KMS-11 (cell line): ENCODE measurements at regions not wholly inside any gene's neighbourhood (a gene's known extent, or its start where the extent isn't known, plus 50 kb on each side); places are given as distances from the start of the nearest gene placed in this dataset.

Experiments used
- H2AFZ ChIP-seq: fragments of 200-600 bp; sonication (generic); 2 replicates; pipeline ENCODE4 v1.6.1; 2016; ENCODE audit warnings: antibody characterized with exemption, mixed run types, low read depth
- H3K27ac ChIP-seq: fragments of 200-600 bp; sonication (generic); 2 replicates; pipeline ENCODE4 v1.6.1; 2016; ENCODE audit warnings: mild to moderate bottlenecking, mixed run types
- H3K27me3 ChIP-seq: fragments of 200-600 bp; sonication (generic); 2 replicates; pipeline ENCODE4 v1.6.1; 2017; ENCODE audit warnings: mild to moderate bottlenecking, low read depth, mixed run types, moderate library complexity; ENCODE audit not compliant: insufficient read depth
- H3K36me3 ChIP-seq: fragments of 200-600 bp; sonication (generic); 2 replicates; pipeline ENCODE4 v1.6.1; 2017; ENCODE audit warnings: mild to moderate bottlenecking, mixed run types; ENCODE audit not compliant: insufficient read depth
- H3K4me1 ChIP-seq: fragments of 200-600 bp; sonication (generic); 2 replicates; pipeline ENCODE4 v1.6.1; 2016; ENCODE audit warnings: mild to moderate bottlenecking, low read depth, mixed run types; ENCODE audit not compliant: poor library complexity, severe bottlenecking
- H3K4me2 ChIP-seq: fragments of 200-600 bp; sonication (generic); 2 replicates; pipeline ENCODE4 v1.7.0; 2016; ENCODE audit warnings: mild to moderate bottlenecking, mixed run types
- H3K4me3 ChIP-seq: fragments of 200-600 bp; sonication (generic); IDR thresholded peaks from 2 replicates; pipeline ENCODE4 v1.6.1; 2017; ENCODE audit warnings: low read depth, low read length, mixed read lengths; ENCODE audit not compliant: insufficient read depth
- H3K79me2 ChIP-seq: fragments of 200-600 bp; sonication (generic); 2 replicates; pipeline ENCODE4 v1.6.1; 2016; ENCODE audit warnings: low read depth, mixed run types; ENCODE audit not compliant: insufficient read depth
- H3K9ac ChIP-seq: fragments of 200-600 bp; sonication (generic); 2 replicates; pipeline ENCODE4 v1.6.1; 2016; ENCODE audit warnings: mild to moderate bottlenecking, mixed run types
- H4K20me1 ChIP-seq: fragments of 200-600 bp; sonication (generic); 2 replicates; pipeline ENCODE4 v1.6.1; 2016; ENCODE audit warnings: mild to moderate bottlenecking, mixed run types; ENCODE audit not compliant: insufficient read depth
- TF ChIP-seq, protein P1 (sequence below): fragments of 200-600 bp; sonication (generic); conservative IDR thresholded peaks from 2 replicates; pipeline ENCODE4 v1.6.1; 2017; ENCODE audit warnings: low read depth, mild to moderate bottlenecking, antibody characterized with exemption, low read length, moderate library complexity, mixed read lengths

- Histone ChIP-seq H3K27ac (no peak overlapping the region), H4K20me1 (no peaks in the 10 kb centered on the region), H3K9ac (no peak overlapping the region), H3K4me1 (no peaks in the 10 kb centered on the region), H3K4me2 (no peak overlapping the region), H3K79me2 (no peaks in the 10 kb centered on the region), H3K27me3 (no peaks in the 10 kb centered on the region), H2AFZ (no peak overlapping the region), H3K36me3 (no peaks in the 10 kb centered on the region), H3K4me3 (no peak overlapping the region)
- TF ChIP-seq, protein P1, sequence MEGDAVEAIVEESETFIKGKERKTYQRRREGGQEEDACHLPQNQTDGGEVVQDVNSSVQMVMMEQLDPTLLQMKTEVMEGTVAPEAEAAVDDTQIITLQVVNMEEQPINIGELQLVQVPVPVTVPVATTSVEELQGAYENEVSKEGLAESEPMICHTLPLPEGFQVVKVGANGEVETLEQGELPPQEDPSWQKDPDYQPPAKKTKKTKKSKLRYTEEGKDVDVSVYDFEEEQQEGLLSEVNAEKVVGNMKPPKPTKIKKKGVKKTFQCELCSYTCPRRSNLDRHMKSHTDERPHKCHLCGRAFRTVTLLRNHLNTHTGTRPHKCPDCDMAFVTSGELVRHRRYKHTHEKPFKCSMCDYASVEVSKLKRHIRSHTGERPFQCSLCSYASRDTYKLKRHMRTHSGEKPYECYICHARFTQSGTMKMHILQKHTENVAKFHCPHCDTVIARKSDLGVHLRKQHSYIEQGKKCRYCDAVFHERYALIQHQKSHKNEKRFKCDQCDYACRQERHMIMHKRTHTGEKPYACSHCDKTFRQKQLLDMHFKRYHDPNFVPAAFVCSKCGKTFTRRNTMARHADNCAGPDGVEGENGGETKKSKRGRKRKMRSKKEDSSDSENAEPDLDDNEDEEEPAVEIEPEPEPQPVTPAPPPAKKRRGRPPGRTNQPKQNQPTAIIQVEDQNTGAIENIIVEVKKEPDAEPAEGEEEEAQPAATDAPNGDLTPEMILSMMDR: no peak
These were observed 432.0 kb upstream of the TGFBR2 start for GRCh38 chr3:30174357-30174756.

DNA sequence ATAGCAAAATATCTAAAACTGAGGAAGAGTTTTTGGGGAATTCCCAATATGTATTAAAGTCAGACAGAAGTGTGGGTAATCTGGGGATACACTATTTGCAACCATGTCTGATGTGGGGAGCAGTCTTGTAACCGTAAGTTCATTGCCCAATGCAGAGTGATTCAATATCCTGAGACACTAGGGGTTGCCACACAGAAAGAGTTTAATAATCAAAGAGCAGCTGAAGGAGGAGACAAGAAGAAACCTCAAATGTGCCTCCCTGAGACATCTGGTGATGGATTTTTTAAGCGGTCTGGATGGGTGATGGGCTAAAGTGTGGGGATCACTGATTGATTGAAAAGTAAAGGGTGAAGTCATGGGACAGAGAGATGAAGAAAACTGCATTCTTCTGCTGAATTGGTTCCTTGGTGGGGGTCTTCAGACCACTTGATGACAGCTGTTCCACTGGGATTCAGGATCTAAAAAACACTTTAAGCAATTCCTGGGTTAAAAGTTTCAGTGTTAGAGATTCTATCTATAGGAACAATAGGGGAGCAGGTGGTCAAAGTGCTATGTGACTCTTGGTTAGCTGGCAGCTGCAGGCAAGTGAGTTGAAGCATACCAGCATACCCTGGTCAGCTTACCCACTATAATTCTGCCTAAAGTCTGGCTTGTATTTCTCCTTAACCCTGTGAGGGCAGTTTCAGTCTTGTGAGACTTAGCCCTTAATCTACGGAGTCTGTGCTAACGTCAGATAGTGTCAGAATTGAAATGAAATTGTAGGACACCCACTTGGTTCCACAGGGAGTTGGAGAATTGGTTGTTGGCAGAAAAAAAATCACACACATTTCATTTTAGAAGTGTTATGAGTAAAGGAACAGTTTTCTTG is 425.9 kb upstream of the TGFBR2 start:
- H3K79me2 ChIP-seq: no peaks in the 10 kb centered on the region
- no peaks in the 10 kb centered on the region for H3K4me1 ChIP-seq
- H3K9ac ChIP-seq: no peak overlapping the region
- H2AFZ ChIP-seq: no peak overlapping the region
- H3K4me3 ChIP-seq: no peak overlapping the region
- H3K4me2 ChIP-seq: no peak overlapping the region
- H4K20me1 ChIP-seq: no peaks in the 10 kb centered on the region
- TF ChIP-seq, protein P1: no peak
- H3K27ac ChIP-seq: no peak overlapping the region
- H3K36me3 ChIP-seq: no peaks in the 10 kb centered on the region
- no peaks in the 10 kb centered on the region for H3K27me3 ChIP-seq

DNA sequence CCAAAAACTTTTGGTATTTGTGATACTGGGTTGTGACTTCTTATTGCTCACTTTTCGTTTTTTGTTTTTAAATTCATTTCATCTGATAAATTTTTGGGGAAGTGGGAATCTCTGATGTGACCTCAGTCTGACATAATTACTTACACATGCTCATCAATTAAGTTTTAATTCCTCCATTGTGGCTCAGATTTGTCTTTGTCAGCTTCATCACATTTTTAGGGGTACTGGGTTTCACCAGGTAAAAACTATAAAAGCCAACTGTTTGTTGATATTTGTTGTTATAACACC is 425.3 kb upstream of the TGFBR2 start:
- Histone ChIP-seq H3K4me2 (no peak overlapping the region), H3K27me3 (no peaks in the 10 kb centered on the region), H3K36me3 (no peaks in the 10 kb centered on the region), H3K4me1 (no peaks in the 10 kb centered on the region), H3K79me2 (no peaks in the 10 kb centered on the region), H3K4me3 (no peak overlapping the region), H3K27ac (no peak overlapping the region), H3K9ac (no peak overlapping the region), H4K20me1 (no peaks in the 10 kb centered on the region), H2AFZ (no peak overlapping the region)
- TF ChIP-seq, protein P1: no peak

- Histone ChIP-seq H3K9ac (no peak overlapping the region), H3K36me3 (no peaks in the 10 kb centered on the region), H3K4me3 (no peak overlapping the region), H3K4me1 (no peaks in the 10 kb centered on the region), H4K20me1 (no peaks in the 10 kb centered on the region), H3K27me3 (no peaks in the 10 kb centered on the region), H2AFZ (no peak overlapping the region), H3K79me2 (no peaks in the 10 kb centered on the region), H3K27ac (no peak overlapping the region), H3K4me2 (no peak overlapping the region)
- TF ChIP-seq, protein P1: no peak
These were observed 424.8 kb upstream of the TGFBR2 start for GRCh38 chr3:30181581-30181980.
